IPS DF 19.7 (cell line): ENCODE measurements at regions not wholly inside any gene's neighbourhood (a gene's known extent, or its start where the extent isn't known, plus 50 kb on each side); places are given as distances from the start of the nearest gene placed in this dataset.
A peak's percentile ranks its signal among the peaks of the same experiment; 100 is the strongest.
"Not testable (repeated sequence)": the region's sequence is repeated elsewhere in the genome, so short reads cannot be mapped to it uniquely, and the experiment has no call there.

Experiments used
- DNase-seq: peaks from one replicate; pipeline ENCODE4 v3.0.0-alpha.2; 2013; ENCODE audit warnings: low read depth, low spot score

GRCh38 chr16:29296176-29296575 lies 110.3 kb downstream of the NPIPB11 start:
- not testable (repeated sequence) for DNase-seq

GRCh38 chr16:29294951-29295795 lies 111.3 kb downstream of the NPIPB11 start:
- not testable (repeated sequence) for DNase-seq

GRCh38 chr16:29294400-29294933 lies 112.0 kb downstream of the NPIPB11 start:
- not testable (repeated sequence) for DNase-seq

- not testable (repeated sequence) for DNase-seq
These were observed 113.0 kb downstream of the NPIPB11 start for GRCh38 chr16:29293545-29293944.

- not testable (repeated sequence) for DNase-seq
These were observed 113.5 kb downstream of the NPIPB11 start for GRCh38 chr16:29292952-29293471.

- DNase-seq: not testable (repeated sequence)
These were observed 114.9 kb downstream of the NPIPB11 start for GRCh38 chr16:29291329-29292271.

- DNase-seq: peak; percentile 48
These were observed 115.8 kb downstream of the NPIPB11 start for GRCh38 chr16:29290631-29291247.

GRCh38 chr16:29289516-29290239 lies 116.8 kb downstream of the NPIPB11 start:
- DNase-seq: not testable (repeated sequence)

GRCh38 chr16:29288711-29289474 lies 117.6 kb downstream of the NPIPB11 start:
- not testable (repeated sequence) for DNase-seq

GRCh38 chr16:29287871-29288535 lies 118.5 kb downstream of the NPIPB11 start:
- DNase-seq: not testable (repeated sequence)

- DNase-seq: not testable (repeated sequence)
These were observed 119.3 kb downstream of the NPIPB11 start for GRCh38 chr16:29287246-29287645.

GRCh38 chr16:29286796-29287195 lies 119.7 kb downstream of the NPIPB11 start:
- DNase-seq: not testable (repeated sequence)

GRCh38 chr16:29286161-29286560 lies 120.3 kb downstream of the NPIPB11 start:
- not testable (repeated sequence) for DNase-seq

GRCh38 chr16:29285151-29285885 lies 121.2 kb downstream of the NPIPB11 start:
- DNase-seq: not testable (repeated sequence)

GRCh38 chr16:29284723-29285122 lies 121.8 kb downstream of the NPIPB11 start:
- not testable (repeated sequence) for DNase-seq

- DNase-seq: not testable (repeated sequence)
These were observed 122.4 kb downstream of the NPIPB11 start for GRCh38 chr16:29284159-29284558.

- not testable (repeated sequence) for DNase-seq
These were observed 128.2 kb downstream of the NPIPB11 start for GRCh38 chr16:29278097-29278871.

GRCh38 chr16:29276446-29276845 lies 130.1 kb downstream of the NPIPB11 start:
- DNase-seq: not testable (repeated sequence)
